GM12864 (cell line): ENCODE measurements at regions not wholly inside any gene's neighbourhood (a gene's known extent, or its start where the extent isn't known, plus 50 kb on each side); places are given as distances from the start of the nearest gene placed in this dataset.

Experiments
- DNase-seq: peaks from one replicate; pipeline ENCODE4 v3.0.0-alpha.2; 2011; ENCODE audit warnings: low read depth
- H3K4me3 ChIP-seq: 2 replicates; pipeline ENCODE4 v1.5.1; 2011; ENCODE audit warnings: mild to moderate bottlenecking, low read depth, low read length, control low read depth
- TF ChIP-seq, protein P1 (sequence below): IDR thresholded peaks from 2 replicates; pipeline ENCODE4 v1.5.1; 2011; ENCODE audit warnings: low read depth, mild to moderate bottlenecking, moderate library complexity, low read length, control low read depth, inconsistent platforms; ENCODE audit errors: missing control alignments

DNA sequence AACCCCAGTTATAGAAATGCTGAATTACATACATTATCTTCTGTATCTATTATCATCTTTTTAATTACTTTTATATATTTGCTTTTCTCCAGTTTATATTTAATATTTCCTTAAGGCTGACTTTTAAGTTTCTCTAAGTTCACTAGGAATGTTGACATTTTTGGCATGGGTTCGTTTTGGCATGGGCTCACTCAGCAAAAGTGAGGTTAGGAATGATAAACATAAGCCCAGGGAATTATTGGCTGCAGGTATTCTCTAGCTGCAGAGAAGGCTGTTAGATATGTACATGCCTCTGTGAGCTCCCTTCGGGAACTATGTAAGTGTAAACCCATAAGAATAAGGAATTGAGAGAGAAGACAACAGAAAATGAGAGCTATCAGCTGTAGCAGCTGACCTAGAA is 63.6 kb upstream of the RAB18 start:
- TF ChIP-seq, protein P1, sequence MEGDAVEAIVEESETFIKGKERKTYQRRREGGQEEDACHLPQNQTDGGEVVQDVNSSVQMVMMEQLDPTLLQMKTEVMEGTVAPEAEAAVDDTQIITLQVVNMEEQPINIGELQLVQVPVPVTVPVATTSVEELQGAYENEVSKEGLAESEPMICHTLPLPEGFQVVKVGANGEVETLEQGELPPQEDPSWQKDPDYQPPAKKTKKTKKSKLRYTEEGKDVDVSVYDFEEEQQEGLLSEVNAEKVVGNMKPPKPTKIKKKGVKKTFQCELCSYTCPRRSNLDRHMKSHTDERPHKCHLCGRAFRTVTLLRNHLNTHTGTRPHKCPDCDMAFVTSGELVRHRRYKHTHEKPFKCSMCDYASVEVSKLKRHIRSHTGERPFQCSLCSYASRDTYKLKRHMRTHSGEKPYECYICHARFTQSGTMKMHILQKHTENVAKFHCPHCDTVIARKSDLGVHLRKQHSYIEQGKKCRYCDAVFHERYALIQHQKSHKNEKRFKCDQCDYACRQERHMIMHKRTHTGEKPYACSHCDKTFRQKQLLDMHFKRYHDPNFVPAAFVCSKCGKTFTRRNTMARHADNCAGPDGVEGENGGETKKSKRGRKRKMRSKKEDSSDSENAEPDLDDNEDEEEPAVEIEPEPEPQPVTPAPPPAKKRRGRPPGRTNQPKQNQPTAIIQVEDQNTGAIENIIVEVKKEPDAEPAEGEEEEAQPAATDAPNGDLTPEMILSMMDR = no peak
- DNase-seq = no peak
- H3K4me3 ChIP-seq = no peak overlapping the region

DNA sequence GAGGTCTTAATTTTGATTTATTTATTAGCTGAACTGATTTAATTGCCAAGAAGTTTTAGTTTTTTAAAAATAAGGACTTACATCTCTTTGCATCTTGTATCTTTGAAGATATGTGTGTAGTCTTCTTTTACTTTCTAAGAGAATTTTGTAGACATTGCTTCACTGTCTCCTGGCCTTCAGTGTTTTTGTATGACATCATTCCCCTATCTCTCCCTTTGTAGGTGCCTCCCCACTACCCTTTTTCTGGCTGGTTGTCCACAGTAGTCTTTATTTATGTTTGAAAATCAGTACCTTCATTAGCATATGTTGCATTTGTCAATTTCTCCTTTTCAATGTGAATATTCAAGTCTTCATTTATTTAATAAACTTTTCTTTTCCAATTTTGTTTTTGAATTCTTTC is 64.1 kb upstream of the RAB18 start:
- DNase-seq = no peak
- no peak overlapping the region for H3K4me3 ChIP-seq
- TF ChIP-seq, protein P1 = no peak

DNA sequence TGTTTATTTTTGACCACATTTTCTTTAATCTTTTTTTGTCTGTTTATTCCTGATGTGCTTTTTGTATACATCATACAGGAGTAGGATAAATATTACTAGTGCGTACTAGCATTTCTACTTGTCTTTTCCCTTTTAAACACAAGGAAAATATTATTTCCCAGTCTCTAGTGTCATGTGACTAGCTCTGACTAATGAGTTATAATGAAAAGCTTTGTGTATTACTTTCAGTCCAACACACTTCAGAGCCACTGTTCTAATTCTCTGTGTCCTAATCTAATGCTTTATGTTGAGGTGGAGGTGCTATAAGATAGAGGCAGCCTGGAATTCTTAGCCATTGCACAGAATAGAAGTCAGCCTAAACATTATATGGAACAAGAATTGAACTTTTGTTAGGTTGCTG is 65.0 kb upstream of the RAB18 start:
- no peak overlapping the region for H3K4me3 ChIP-seq
- TF ChIP-seq, protein P1 = no peak
- no peak for DNase-seq

DNA sequence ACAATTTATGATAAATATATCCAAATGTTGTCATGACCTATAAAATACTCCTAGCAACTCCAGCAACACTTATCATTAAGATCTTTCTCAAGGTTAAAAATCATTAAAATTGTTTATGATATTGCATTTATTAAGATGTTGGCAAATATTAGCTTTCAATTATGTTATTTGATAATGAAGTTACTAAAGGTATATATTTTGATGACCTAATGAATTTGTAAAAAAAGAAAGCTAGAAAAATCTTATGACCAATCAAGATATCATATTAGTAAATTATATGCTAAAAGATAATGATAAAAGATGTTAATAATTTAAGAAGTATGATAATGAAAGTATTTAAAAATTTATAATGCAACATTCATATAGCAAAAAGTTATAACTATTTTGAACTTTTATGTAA is 66.3 kb upstream of the RAB18 start:
- TF ChIP-seq, protein P1 = no peak

DNA sequence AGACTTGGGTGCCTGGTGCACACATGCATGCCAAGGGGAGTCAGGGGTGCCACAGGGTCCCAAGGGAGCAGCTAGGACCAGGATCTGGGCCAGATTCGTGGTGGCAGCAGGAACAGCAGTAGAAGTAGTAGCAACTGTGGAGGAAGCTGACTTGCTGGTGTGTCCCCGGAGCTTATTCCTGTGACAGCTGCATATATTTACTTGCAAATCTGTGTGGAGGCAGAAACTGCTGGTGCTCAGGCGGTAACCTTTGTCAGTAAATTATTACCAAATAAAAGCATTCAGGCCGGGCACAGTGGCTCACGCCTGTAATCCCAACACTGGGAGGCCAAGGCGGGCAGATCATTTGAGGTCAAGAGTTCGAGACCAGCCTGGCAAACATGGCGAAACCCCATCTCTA is 67.4 kb upstream of the RAB18 start:
- no peak for DNase-seq
- TF ChIP-seq, protein P1 = no peak
- H3K4me3 ChIP-seq = no peak overlapping the region

More for the DNA sequence above, 66.3 kb upstream of the RAB18 start:
- DNase-seq = no peak
- H3K4me3 ChIP-seq = no peak overlapping the region

DNA sequence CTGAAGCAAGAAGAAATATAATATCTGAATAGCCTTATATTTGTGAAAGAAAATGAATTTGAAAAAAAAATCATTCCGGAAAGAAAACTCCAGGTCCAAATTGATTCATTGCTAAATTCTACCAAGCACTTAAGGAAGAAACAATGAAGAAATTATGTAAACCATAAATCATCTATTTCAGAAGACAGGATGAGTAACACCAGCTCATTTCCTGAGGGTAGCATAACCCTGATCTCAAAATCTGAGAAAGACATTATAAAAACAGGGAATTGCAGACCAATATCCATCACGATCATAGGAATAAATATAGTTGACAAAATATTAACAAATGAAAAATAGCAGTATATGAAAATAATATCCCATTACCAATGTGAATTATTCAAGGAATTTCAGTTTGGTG is 70.1 kb upstream of the RAB18 start:
- DNase-seq = no peak
- TF ChIP-seq, protein P1 = no peak
- H3K4me3 ChIP-seq = no peak overlapping the region

DNA sequence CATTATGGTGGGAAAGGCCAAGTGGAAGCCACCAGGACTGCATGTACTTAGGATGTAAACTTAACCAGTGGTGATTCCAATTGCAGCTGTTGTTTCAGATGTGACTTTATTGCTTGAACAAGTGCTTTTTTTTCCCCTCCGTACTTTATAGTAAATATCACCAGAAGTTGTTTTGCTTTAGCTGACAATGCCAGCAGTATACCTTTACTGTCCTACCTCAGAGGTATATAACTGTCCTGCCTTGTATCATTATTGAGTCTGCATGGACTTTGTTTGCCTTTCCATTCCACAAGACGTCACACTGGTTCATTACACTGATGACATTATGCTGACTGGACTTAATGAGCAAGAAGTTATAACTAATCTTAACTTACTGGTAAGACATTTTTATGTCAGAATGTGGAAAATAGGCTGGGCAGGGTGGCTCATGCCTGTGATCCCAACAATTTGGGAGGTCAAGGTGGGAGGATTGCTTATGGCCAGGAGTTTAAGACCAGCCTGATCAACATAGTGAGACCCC is 77.1 kb upstream of the RAB18 start:
- no peak for DNase-seq
- TF ChIP-seq, protein P1 = no peak
- no peak overlapping the region for H3K4me3 ChIP-seq
